ENCODE measurements at regions not wholly inside any gene's neighbourhood (a gene's known extent, or its start where the extent isn't known, plus 50 kb on each side); places are given as distances from the start of the nearest gene placed in this dataset.

DNA sequence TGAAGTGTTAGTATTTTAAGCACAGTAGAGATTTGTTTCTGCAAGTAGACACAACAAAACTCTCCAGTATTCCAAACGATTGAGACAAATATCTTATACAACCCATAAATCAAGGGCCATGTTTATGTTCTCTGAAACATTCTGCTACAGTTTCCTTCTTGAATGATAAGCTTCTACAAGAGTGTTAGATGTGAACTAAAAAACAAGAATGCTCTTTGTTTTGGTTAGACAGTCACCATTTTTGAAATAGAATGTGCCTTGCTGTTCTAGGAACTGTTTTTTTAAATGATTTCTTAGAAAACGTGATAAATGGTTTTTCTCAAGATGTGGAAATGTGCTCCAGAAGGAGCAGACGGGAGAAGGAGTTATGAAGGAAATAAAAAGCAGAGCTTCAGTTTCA lies 1656.3 kb upstream of the FLRT2 start:
- intact Hi-C loops (cut with DNase I; ENCODE audit: low total_unique reads): no loop called here
- 39 to 48% methylated on average over 3 of the region's 3 CpGs for WGBS, 2 donors
- DNase-seq (ENCODE audit: low spot score in 2 of 2): no peak
- TF ChIP-seq, protein P1, sequence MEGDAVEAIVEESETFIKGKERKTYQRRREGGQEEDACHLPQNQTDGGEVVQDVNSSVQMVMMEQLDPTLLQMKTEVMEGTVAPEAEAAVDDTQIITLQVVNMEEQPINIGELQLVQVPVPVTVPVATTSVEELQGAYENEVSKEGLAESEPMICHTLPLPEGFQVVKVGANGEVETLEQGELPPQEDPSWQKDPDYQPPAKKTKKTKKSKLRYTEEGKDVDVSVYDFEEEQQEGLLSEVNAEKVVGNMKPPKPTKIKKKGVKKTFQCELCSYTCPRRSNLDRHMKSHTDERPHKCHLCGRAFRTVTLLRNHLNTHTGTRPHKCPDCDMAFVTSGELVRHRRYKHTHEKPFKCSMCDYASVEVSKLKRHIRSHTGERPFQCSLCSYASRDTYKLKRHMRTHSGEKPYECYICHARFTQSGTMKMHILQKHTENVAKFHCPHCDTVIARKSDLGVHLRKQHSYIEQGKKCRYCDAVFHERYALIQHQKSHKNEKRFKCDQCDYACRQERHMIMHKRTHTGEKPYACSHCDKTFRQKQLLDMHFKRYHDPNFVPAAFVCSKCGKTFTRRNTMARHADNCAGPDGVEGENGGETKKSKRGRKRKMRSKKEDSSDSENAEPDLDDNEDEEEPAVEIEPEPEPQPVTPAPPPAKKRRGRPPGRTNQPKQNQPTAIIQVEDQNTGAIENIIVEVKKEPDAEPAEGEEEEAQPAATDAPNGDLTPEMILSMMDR (IDR thresholded peaks at IDR 0.05): no peak
- no peak for TF ChIP-seq POLR2A (IDR thresholded peaks at IDR 0.05)
- H3K4me3 ChIP-seq (ENCODE audit: low read depth, poor library complexity, severe bottlenecking): no peak overlapping the region

DNA sequence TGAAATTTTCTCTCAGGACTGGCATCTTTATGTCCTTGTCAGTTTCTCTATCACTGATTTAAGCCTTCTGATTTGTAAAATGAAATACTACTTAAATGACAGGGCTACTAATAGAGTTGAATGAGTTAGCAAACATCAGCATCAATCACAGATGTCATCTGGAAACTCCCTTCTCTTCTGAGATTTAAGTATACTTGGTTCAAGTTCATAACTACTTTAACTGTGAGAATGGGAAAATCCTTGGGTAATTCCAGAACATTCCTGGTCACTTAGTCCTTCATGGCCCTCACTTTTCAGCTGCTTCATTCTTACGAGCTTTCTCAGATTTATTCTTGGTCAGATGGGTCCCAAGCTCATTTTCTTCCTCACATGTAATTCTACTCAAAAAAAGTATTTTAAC lies 1655.3 kb upstream of the FLRT2 start:
- H3K4me3 ChIP-seq (ENCODE audit: low read depth, poor library complexity, severe bottlenecking): no peak overlapping the region
- TF ChIP-seq POLR2A (IDR thresholded peaks at IDR 0.05): no peak
- TF ChIP-seq, protein P1 (IDR thresholded peaks at IDR 0.05): no peak
- intact Hi-C loops (cut with DNase I; ENCODE audit: low total_unique reads): no loop called here
- WGBS, 2 donors: 20 to 26% methylated on average over 1 of the region's 1 CpG
- no peak for DNase-seq (ENCODE audit: low spot score in 2 of 2)

DNA sequence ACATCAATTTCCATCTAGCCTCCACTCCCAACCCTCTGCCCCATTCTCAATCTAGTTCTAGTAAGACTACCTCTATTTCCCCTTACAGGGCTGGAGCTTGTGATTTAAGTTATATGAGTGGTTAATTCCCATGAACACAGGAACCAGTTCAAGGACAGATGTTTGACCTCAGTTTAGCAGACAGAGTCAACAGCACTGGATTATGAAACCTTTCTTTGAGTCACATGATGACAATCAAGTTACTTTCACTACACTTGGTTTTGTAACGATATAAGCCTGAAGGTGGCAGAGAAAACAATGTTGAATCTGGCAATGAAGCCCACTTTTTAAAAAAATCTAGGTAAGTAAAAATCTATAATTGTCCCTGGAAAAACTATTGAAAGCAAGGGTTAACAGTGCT lies 1646.2 kb upstream of the FLRT2 start:
- DNase-seq (ENCODE audit: low spot score in 2 of 2): no peak
- intact Hi-C loops (cut with DNase I; ENCODE audit: low total_unique reads): no loop called here
- TF ChIP-seq POLR2A (IDR thresholded peaks at IDR 0.05): no peak
- TF ChIP-seq, protein P1 (IDR thresholded peaks at IDR 0.05): no peak
- WGBS, 2 donors: 79 to 89% methylated on average over 1 of the region's 1 CpG
- no peak overlapping the region for H3K4me3 ChIP-seq (ENCODE audit: low read depth, poor library complexity, severe bottlenecking)

DNA sequence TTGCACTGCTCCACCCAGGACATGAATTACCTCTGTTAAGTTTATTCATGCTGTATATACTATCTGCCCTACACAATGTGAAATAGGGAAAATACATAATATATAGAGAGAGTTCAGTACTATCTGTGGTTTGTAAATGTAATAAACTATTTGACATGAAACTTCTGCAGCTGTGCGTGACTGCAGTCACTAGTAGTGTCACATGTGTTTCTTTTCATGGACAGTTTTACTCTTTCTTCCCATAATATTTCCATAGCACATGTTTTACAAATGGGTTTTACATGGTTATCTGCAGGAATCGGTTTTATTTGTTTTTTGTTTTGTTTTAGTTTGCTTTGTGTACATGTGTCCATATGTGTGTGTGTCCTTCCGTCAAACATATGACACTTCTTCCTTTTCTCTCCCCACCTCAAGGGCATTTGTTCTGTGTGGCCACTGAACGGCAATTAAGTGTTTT lies 1644.1 kb upstream of the FLRT2 start:
- TF ChIP-seq, protein P1 (IDR thresholded peaks at IDR 0.05): no peak
- no peak for TF ChIP-seq POLR2A (IDR thresholded peaks at IDR 0.05)
- intact Hi-C loops (cut with DNase I; ENCODE audit: low total_unique reads): no loop called here
- WGBS, 2 donors: 61 to 64% methylated on average over 4 of the region's 4 CpGs

DNA sequence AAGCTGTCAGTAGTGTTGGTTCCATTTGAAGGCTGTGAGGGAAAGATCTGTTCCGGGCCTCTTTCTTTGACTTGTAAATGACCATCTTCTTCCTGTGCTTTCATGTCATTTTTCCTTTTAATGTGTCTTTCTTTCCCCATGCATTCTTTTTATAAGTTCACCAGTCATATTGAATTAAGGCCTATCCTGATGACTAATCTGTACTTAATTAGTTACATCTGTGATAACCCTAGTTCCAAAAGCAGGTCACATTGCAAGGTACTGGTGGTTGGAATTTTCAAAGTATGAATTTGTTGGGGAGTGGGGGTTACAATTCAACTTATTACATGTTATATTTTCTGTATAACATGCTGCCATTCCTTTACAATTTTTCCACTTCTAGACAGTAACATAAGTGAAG lies 1642.1 kb upstream of the FLRT2 start:
- intact Hi-C loops (cut with DNase I; ENCODE audit: low total_unique reads): no loop called here
- no peak overlapping the region for H3K4me3 ChIP-seq (ENCODE audit: low read depth, poor library complexity, severe bottlenecking)
- 67% methylated on average over 1 of the region's 1 CpG for WGBS, 2 donors
- no peak for DNase-seq (ENCODE audit: low spot score in 2 of 2)
- no peak for TF ChIP-seq POLR2A (IDR thresholded peaks at IDR 0.05)

More for the DNA sequence above, 1644.1 kb upstream of the FLRT2 start:
- DNase-seq (ENCODE audit: low spot score in 2 of 2): no peak
- no peak overlapping the region for H3K4me3 ChIP-seq (ENCODE audit: low read depth, poor library complexity, severe bottlenecking)

DNA sequence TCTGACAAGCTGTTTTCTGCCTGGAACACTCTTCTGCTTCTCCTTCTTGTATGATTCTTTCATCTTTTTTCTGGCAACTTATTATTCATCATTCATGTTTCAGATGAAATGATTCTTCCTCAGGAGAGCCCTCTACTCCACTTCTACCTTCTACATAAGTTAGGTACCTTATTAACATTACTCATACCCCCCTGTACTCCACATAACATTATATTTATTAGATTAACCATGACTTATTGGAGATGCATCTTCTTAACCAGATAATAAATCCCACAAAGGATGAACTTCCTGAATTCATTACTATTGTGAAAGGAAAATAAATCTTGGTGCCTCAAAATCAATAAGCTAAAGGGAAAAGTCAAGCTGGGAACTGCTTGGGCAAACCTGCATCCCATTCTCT lies 1636.5 kb upstream of the FLRT2 start:
- no peak for DNase-seq (ENCODE audit: low spot score in 2 of 2)
- H3K4me3 ChIP-seq (ENCODE audit: low read depth, poor library complexity, severe bottlenecking): no peak overlapping the region
- TF ChIP-seq, protein P1 (IDR thresholded peaks at IDR 0.05): no peak
- no peak for TF ChIP-seq POLR2A (IDR thresholded peaks at IDR 0.05)
- intact Hi-C loops (cut with DNase I; ENCODE audit: low total_unique reads): no loop called here
